Raji (cell line): ENCODE measurements at regions not wholly inside any gene's neighbourhood (a gene's known extent, or its start where the extent isn't known, plus 50 kb on each side); places are given as distances from the start of the nearest gene placed in this dataset.

ENCODE experiments used
- POLR2A ChIP-seq: IDR thresholded peaks from 2 replicates; pipeline ENCODE4 v1.6.1; 2011; ENCODE audit warnings: low read depth, low read length, control low read depth; ENCODE audit not compliant: insufficient read depth

DNA sequence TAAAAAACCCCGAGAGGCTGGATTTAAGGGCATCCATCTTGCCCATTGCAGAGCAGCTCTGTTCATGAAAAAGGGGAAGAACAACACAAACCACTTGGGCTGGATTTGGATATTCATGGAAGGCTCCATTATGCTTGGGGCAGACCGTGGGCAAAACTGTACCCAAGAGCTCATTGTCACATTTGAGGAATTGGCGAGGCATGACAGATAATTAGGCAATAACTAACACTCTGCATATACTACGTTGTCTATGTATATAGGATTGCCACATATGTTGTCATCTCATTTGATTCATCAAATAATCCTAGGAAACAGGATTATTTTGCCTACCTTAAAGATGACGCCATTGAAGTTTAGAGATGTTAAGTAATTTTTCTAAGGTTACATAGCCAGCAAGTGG, 255.4 kb downstream of the SMARCA2 start:
- TF ChIP-seq POLR2A = no peak

DNA sequence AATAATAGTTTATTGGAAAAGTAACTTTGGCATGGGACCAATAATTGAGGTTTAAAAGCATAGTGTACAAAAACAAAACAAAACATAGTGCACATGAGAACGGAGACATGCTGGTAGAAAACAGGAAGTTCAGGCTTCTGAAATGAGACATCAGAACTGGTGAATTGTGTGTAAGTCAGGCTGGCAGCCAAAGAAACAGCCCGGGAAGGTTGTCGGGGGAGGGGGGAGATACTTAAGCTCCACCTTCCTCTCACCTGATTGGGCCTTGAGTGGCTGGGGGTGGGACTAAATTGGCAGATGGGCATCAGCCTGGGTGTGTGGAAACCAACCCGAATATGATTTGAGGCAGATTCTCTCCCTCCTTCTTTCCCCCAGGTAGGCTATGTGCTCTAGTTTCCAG, 256.3 kb downstream of the SMARCA2 start:
- TF ChIP-seq POLR2A = 0 out of 2 replicates have a peak, but pooled peaks have one; percentile 20

DNA sequence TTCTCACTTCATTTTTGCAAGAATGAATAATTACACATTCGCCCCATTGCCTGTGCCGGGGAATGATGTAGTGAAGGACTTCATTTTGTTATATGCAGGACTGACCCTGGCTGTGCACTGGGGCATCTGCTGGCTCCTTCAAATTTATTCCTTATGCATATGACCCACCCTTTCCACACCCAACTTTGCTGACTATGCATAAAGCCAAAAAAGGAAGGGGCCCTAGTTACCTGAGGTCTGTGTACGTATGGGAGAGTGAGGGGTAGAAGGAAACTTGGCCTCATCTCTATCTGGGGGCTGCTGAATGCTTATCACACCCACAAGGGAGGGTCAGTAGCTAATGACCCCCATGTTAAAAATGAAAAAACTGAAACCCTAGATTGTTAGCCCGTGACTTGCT, 259.6 kb downstream of the SMARCA2 start:
- no peak for TF ChIP-seq POLR2A

DNA sequence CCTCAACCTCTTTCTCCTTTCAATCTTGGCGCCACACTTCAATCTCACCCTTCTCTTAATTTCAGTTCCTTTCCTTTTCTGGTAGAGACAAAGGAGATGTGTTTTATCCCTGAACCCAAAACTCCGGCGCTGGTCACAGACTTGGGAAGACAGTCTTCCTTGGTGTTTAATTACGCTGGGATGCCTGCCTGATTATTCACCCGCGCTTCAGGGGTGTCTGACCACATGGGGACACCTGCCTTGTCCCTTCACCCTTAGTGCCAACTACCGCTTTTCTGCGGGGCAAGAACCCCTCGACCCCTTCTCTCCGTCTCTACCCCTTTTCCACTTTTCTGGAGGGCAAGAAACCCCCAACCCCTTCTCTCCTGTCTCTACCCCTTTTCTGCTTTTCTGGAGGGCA, 261.1 kb downstream of the SMARCA2 start:
- no peak for TF ChIP-seq POLR2A

DNA sequence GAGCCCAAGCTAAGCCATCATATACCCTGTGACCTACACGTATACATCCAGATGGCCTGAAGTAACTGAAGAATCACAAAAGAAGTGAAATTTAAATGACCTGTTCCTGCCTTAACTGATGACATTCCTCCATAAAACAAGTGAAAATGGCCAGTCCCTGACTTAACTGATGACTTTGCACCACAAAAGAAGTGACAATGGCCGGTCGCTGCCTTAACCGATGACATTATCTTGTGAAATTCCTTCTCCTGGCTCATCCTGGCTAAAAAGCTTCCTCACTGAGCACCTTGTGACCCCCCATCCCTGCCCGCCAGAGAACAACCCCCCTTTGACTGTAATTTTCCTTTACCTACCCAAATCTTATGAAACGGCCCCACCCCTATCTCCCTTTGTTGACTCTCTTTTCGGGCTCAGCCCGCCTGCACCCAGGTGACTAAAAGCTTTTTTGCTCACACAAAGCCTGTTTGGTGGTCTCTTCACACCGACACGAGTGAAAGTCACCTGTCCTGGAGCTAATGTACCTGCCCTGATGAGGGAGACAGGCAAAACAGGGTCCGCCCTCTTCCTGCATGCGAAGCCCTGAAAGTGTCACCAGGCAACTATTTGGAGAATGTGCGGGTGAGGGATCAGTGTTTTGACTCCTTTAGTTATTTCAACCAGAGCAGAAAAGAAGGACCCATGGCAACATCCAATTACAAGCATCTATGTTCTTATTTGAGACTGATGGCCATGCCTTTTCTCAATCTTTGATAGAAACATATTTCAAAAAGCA, 266.1 kb downstream of the SMARCA2 start:
- no peak for TF ChIP-seq POLR2A

DNA sequence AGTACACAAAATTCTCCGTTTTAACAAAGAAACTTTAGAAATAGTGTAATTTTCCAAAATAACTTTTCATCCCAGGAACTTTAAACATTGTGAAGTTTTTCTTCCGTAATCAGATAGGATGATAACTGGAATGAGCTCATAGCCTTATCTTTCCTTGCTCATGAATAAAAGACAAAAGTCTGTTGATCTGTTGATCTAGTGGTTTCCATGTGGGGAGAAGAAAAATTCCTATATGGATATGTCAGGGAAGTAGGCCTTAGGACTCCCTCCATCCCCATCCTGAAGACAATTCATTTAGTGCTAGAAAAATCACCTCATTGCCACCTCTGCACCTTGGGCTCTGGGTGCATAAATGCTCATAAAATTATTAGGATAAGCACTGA, 266.6 kb downstream of the SMARCA2 start:
- no peak for TF ChIP-seq POLR2A

DNA sequence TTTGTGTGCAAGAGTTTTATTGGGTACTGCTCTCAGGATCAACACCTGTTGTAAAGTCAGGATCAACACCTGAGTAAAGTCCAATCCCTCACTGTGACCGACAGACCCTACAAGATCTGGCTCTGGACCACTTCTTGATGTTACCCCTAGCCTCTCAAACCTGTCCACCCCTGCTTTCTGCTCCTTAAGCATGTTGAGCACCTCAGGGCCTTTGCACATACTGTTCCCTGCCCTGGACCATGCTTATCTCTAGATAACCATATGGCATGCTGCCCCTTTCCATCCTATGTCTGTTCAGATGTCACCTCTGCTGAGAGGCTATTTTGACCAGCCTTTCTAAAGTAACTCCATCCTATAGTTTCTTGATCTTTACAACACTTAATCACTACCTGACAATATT, 269.6 kb downstream of the SMARCA2 start:
- no peak for TF ChIP-seq POLR2A

DNA sequence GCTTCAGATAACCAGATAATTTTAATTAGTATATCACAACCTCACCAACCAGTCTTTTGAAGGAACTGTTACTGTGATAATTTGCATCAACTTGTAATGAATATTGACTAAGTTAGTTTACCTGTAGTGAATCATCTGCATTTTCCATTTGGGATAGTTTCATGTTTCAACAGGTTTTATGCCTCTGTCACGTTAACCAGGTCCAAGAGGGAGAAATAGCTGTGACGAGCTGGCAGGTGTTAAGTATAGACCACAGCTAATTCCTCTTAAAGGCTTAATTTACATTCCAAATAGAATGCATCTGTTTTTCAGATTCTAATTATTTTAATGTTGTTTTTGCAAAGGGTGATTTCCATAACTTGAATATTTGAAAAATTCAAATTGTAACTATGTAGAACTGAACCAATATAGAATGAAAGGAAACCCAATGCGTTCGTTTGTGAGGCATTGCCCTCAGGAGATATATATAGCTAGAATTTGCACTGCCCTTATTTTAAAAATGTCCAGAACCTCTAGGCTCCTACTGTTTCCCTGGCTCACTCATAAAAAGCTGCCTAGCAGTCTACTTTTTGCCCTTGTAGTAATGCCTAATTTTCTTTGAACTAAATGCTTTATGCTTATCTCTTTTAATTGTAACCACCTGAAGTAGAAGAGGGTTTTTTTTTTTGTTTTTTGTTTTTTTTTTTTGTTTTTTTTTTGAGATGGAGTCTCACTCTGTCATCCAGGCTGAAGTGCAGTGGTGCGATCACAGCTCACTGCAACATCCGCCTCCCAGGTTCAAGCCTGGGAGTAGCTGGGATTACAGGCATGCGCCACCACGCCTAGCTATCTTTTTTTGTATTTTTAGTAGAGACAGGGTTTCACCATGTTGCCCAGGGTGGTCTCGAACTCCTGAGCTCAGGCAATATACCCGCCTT, 270.5 kb downstream of the SMARCA2 start:
- no peak for TF ChIP-seq POLR2A

DNA sequence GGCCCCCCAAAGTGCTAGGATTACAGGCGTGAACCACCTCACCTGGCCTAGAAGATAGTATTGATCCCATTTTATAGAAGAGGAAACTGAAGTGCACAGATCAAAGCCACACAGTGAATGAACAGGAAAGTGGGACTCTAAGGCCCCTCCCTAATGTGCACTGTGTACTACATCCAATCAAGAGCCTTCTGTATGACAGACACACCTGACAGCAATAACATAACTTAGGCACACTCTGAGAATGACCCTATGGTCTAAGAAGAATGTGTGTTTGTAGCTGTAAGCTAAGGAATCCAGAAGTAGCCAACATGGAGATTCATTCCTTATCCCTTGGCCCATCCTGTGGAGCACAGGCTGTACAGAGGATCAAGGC, 271.2 kb downstream of the SMARCA2 start:
- no peak for TF ChIP-seq POLR2A

DNA sequence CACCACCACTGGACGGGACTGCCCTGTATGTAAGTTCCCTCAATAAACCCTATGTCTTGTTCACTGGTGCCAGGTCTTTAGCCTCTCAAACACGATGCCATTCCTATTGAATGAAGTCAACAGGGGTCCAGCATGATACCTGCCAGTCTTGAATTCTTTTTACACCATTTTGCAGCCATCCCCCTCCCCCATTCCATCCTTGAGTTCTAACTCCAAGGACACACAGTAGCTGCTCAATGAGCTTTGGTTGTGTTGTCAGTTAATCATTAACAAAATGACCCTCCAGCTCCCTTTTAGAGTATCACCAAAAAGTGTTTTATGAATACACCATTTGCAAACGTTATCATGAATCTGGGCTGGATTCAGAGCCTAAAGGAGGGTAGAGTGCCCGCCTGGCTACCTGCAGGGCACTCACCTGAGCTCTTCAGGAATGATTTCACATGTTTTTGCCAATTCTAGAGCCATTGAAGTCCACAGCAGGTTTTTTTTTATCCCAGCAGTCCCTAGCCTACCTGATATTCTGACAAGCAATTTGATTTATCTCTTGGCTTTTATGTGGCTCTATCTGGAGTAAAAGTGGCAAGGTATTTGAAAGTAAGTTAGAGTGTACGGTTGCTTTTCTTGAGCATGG, 271.8 kb downstream of the SMARCA2 start:
- TF ChIP-seq POLR2A = no peak

DNA sequence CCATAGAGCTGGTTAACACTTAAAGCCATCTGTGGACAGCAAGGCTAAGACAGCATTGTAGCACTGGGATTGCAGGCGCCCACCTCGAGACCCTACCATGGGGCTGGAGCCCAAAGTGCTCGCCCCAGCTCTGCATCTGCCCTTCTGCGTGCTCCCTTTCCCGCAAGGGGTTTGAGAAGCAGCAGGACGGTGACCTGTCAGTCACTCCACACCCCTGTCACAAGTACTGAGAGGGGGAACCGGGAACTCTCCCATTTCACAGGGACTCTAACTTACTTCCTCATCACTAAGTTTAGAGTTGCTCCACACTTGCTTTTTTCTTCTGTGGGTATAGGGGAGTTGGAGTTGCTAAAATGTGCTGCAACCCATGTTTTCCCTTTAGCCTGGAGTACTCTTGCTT, 273.2 kb downstream of the SMARCA2 start:
- TF ChIP-seq POLR2A = no peak

DNA sequence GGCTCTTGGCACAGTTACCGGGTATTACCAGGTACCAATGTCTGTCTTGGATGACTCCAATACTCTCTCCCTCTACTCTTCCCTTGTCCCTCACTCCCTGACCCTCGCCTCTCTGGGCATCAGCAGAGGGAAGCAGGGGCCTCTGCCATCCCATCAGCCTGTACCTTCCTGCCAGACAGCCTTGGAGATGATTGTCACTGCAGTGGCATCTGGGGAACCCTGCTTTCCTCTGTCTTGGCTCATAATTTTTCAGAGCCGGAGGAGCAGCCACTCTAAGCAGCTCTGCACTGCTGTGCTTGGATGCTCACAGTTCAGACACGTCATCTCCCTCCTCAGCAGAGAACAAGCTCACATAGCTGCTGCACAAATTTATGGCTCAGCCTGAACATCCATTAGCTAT, 274.1 kb downstream of the SMARCA2 start:
- no peak for TF ChIP-seq POLR2A

DNA sequence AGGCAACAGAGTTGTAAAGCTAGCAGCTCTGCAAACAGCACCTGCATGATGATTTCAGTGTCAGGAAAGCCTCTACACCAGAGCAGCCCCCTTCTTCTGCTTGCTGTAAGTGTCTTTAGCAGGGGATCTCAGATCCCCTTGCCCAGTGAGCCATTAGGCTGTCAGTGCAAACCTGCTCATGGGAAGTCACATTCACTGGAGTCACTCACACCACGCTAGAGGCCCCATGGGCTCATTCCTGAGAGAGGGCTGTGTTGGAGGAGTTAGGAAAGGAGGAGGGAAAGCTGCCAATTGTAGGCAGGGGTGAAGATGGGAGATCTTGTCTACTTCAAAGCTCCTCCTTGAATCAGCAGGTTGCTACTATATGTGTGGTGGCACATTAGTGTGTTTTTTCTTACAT, 275.2 kb downstream of the SMARCA2 start:
- TF ChIP-seq POLR2A = no peak

DNA sequence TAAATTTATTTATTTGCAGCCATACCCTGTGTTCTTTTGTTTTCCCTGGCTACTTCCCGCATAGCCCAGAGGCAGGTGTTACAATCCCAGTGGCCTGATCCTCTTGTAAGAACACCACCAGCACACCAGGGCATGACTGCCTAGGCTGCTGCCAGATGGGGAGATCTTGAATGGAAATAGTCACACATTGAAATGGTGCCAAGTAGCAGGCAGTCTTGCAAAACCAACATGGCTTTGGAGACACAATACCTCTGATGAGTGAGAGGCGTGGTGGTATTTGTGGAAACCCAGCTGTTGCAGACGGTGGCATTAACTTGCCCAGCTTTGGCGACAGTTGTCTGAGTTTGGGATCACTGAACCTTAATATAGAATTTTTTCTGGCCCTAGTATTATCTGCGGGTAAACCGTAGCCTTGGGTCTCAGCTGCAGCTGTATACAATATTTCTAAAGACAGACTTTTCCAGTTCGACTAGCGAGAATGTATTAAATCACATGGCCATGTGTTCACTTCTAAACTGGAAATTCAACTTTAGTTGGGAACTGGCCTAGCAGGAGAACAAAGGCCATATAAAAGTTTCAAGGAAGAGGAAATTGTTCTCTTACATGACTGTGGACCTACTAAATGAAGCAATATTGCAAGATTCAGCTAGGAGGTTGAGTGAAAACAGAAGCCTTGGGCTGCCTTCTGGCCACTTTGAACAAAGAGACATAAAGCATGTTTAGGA, 277.0 kb downstream of the SMARCA2 start:
- TF ChIP-seq POLR2A = no peak

DNA sequence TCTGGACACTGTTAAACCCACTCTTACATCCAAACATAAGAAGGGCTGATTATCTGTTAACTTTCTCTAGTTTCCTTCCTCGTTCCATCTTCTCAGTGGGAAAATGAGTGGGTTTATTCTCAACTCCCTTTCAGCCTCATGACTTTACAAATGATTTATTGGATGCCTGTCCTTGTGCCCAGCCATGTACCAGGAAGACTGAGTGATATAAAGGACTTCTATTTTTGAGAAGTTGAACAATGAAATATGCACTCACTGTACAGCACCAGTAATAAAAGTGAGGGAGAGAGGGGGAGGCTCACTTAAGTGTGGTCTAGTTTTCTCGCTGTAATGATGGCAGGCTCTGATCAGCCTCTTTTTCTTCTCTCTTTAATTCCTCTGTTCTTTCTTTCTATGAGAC, 277.6 kb downstream of the SMARCA2 start:
- no peak for TF ChIP-seq POLR2A
